Stimulated activated CD8-positive, alpha-beta memory T cell treated with anti-CD3 and anti-CD28 coated beads, Interleukin-4, amount 100 ng/mL, for 4 hours (primary cell): ENCODE measurements at regions not wholly inside any gene's neighbourhood (a gene's known extent, or its start where the extent isn't known, plus 50 kb on each side); places are given as distances from the start of the nearest gene placed in this dataset.

Source experiments
- DNase-seq, 2 donors: peaks; one replicate each; pipeline ENCODE4 v3.0.0-alpha.2; 2020; ENCODE audit warnings: low read depth in 2 of 2, low spot score in 1 of 2

- no peak for DNase-seq
These were observed 668.1 kb upstream of the WWC1 start for GRCh38 chr5:167623354-167623753.

- no peak for DNase-seq
These were observed 667.4 kb upstream of the WWC1 start for GRCh38 chr5:167624053-167624452.

- DNase-seq = no peak
These were observed 664.9 kb upstream of the WWC1 start for GRCh38 chr5:167626341-167627123.

- DNase-seq = no peak
These were observed 661.8 kb upstream of the WWC1 start for GRCh38 chr5:167629634-167630033.

- DNase-seq = no peak
These were observed 660.3 kb upstream of the WWC1 start for GRCh38 chr5:167631191-167631590.

- DNase-seq = no peak
These were observed 658.3 kb upstream of the WWC1 start for GRCh38 chr5:167633114-167633513.

- DNase-seq = no peak
These were observed 657.5 kb upstream of the WWC1 start for GRCh38 chr5:167633931-167634341.

- no peak for DNase-seq
These were observed 657.0 kb upstream of the WWC1 start for GRCh38 chr5:167634432-167634831.

- no peak for DNase-seq
These were observed 652.6 kb upstream of the WWC1 start for GRCh38 chr5:167638816-167639215.

- DNase-seq = no peak
These were observed 652.2 kb upstream of the WWC1 start for GRCh38 chr5:167639273-167639672.

GRCh38 chr5:167639766-167640165, 651.7 kb upstream of the WWC1 start:
- no peak for DNase-seq

GRCh38 chr5:167642181-167642580, 649.3 kb upstream of the WWC1 start:
- no peak for DNase-seq

- no peak for DNase-seq
These were observed 648.5 kb upstream of the WWC1 start for GRCh38 chr5:167642779-167643517.

GRCh38 chr5:167643631-167644280, 647.7 kb upstream of the WWC1 start:
- no peak for DNase-seq

- no peak for DNase-seq
These were observed 646.8 kb upstream of the WWC1 start for GRCh38 chr5:167644619-167645018.

- no peak for DNase-seq
These were observed 642.0 kb upstream of the WWC1 start for GRCh38 chr5:167649471-167649870.

GRCh38 chr5:167652690-167653089, 638.8 kb upstream of the WWC1 start:
- no peak for DNase-seq

- DNase-seq = no peak
These were observed 637.8 kb upstream of the WWC1 start for GRCh38 chr5:167653645-167654106.

- DNase-seq = no peak
These were observed 634.4 kb upstream of the WWC1 start for GRCh38 chr5:167657016-167657415.

GRCh38 chr5:167658889-167659288, 632.6 kb upstream of the WWC1 start:
- no peak for DNase-seq

- DNase-seq = no peak
These were observed 629.8 kb upstream of the WWC1 start for GRCh38 chr5:167661605-167662004.

GRCh38 chr5:167664222-167664804, 627.1 kb upstream of the WWC1 start:
- DNase-seq = no peak
